ENCODE measurements at regions not wholly inside any gene's neighbourhood (a gene's known extent, or its start where the extent isn't known, plus 50 kb on each side); places are given as distances from the start of the nearest gene placed in this dataset.

GRCh38 chr4:178963446-178964045 is 1521.3 kb upstream of the AGA start:
- Histone ChIP-seq H3K27me3 (replicated peaks; ENCODE audit: control insufficient read depth, insufficient read depth, low read length) (no peaks in the 10 kb centered on the region), H3K36me3 (ENCODE audit: control insufficient read depth, insufficient read depth, low read length) (no peaks in the 10 kb centered on the region), H3K4me3 (replicated peaks; ENCODE audit: low read depth, low read length) (no peak overlapping the region)
- TF ChIP-seq, protein P1, sequence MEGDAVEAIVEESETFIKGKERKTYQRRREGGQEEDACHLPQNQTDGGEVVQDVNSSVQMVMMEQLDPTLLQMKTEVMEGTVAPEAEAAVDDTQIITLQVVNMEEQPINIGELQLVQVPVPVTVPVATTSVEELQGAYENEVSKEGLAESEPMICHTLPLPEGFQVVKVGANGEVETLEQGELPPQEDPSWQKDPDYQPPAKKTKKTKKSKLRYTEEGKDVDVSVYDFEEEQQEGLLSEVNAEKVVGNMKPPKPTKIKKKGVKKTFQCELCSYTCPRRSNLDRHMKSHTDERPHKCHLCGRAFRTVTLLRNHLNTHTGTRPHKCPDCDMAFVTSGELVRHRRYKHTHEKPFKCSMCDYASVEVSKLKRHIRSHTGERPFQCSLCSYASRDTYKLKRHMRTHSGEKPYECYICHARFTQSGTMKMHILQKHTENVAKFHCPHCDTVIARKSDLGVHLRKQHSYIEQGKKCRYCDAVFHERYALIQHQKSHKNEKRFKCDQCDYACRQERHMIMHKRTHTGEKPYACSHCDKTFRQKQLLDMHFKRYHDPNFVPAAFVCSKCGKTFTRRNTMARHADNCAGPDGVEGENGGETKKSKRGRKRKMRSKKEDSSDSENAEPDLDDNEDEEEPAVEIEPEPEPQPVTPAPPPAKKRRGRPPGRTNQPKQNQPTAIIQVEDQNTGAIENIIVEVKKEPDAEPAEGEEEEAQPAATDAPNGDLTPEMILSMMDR (IDR thresholded peaks at IDR 0.05; ENCODE audit: insufficient read depth, low read length, poor library complexity, severe bottlenecking), result no peak
- DNase-seq (ENCODE audit: extremely low read depth, insufficient read length), result no peak

DNA sequence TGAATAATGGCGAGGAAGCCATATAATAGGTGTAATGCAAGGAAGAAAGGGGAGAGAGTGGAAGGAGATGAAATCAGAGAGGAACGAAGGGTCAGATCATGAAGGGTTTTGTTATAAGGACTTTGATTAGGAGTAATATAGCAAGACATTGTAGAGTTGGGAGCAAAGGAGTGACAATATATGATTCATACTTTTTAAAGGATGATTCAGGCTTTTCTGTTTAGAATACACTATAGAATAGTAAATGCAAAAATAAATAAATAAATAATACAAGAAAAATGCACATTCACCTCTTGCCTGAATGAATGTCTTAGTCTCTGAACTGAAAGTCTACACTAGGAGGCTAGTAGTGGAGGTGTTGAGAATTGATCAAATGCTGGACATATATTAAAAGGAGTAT is 1524.4 kb upstream of the AGA start:
- TF ChIP-seq, protein P1 (IDR thresholded peaks at IDR 0.05; ENCODE audit: insufficient read depth, low read length, poor library complexity, severe bottlenecking), result no peak
- DNase-seq (ENCODE audit: extremely low read depth, insufficient read length), result no peak
- H3K36me3 ChIP-seq (ENCODE audit: control insufficient read depth, insufficient read depth, low read length), result no peaks in the 10 kb centered on the region

GRCh38 chr4:178970433-178971140 is 1528.3 kb upstream of the AGA start:
- Histone ChIP-seq H3K36me3 (ENCODE audit: control insufficient read depth, insufficient read depth, low read length) (no peaks in the 10 kb centered on the region), H3K27me3 (replicated peaks; ENCODE audit: control insufficient read depth, insufficient read depth, low read length) (no peaks in the 10 kb centered on the region), H3K4me3 (replicated peaks; ENCODE audit: low read depth, low read length) (no peak overlapping the region)
- DNase-seq (ENCODE audit: extremely low read depth, insufficient read length), result no peak
- TF ChIP-seq, protein P1 (IDR thresholded peaks at IDR 0.05; ENCODE audit: insufficient read depth, low read length, poor library complexity, severe bottlenecking), result no peak

More for the DNA sequence above, 1524.4 kb upstream of the AGA start:
- Histone ChIP-seq H3K4me3 (replicated peaks; ENCODE audit: low read depth, low read length) (no peak overlapping the region), H3K27me3 (replicated peaks; ENCODE audit: control insufficient read depth, insufficient read depth, low read length) (no peaks in the 10 kb centered on the region)

- no peak for DNase-seq (ENCODE audit: extremely low read depth, insufficient read length)
- no peaks in the 10 kb centered on the region for H3K27me3 ChIP-seq (replicated peaks; ENCODE audit: control insufficient read depth, insufficient read depth, low read length)
- H3K4me3 ChIP-seq (replicated peaks; ENCODE audit: low read depth, low read length), result no peak overlapping the region
- TF ChIP-seq, protein P1 (IDR thresholded peaks at IDR 0.05; ENCODE audit: insufficient read depth, low read length, poor library complexity, severe bottlenecking), result no peak
- no peaks in the 10 kb centered on the region for H3K36me3 ChIP-seq (ENCODE audit: control insufficient read depth, insufficient read depth, low read length)
These were observed 1534.6 kb upstream of the AGA start for GRCh38 chr4:178976861-178977260.

DNA sequence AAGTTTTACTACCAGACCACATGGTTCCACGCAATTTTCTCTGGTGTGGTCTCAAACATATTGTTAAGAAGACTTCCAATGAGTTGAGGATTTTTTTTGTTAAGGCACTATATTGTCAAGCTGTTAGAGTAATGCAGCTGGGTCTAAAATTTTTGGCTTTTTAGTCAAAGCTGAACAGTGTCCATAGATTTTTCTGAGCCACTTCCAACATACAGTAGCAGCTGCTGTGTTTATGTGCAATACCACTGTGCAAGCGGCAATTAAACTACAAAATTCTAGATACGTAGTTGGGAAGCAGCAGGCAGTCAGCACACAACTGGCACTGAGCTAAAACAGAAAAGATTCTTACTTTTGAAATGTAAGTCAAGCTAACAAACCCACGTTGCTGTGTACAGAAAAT is 1551.1 kb upstream of the AGA start:
- TF ChIP-seq, protein P1 (IDR thresholded peaks at IDR 0.05; ENCODE audit: insufficient read depth, low read length, poor library complexity, severe bottlenecking), result no peak
- H3K36me3 ChIP-seq (ENCODE audit: control insufficient read depth, insufficient read depth, low read length), result no peaks in the 10 kb centered on the region
- no peak overlapping the region for H3K4me3 ChIP-seq (replicated peaks; ENCODE audit: low read depth, low read length)
- H3K27me3 ChIP-seq (replicated peaks; ENCODE audit: control insufficient read depth, insufficient read depth, low read length), result no peaks in the 10 kb centered on the region
- no peak for DNase-seq (ENCODE audit: extremely low read depth, insufficient read length)
